T1000 (cell line): ENCODE measurements at regions not wholly inside any gene's neighbourhood (a gene's known extent, or its start where the extent isn't known, plus 50 kb on each side); places are given as distances from the start of the nearest gene placed in this dataset.

ENCODE experiments used
- DNase-seq: peaks from one replicate; lab custom pipeline; 2025; ENCODE audit warnings: mixed read lengths; lab: John Stamatoyannopoulos, UW

GRCh38 chr20:17818187-17818586, 118.4 kb downstream of the BANF2 start:
- no peak for DNase-seq

- no peak for DNase-seq
Observed at GRCh38 chr20:17816804-17817587, 117.2 kb downstream of the BANF2 start.

DNA sequence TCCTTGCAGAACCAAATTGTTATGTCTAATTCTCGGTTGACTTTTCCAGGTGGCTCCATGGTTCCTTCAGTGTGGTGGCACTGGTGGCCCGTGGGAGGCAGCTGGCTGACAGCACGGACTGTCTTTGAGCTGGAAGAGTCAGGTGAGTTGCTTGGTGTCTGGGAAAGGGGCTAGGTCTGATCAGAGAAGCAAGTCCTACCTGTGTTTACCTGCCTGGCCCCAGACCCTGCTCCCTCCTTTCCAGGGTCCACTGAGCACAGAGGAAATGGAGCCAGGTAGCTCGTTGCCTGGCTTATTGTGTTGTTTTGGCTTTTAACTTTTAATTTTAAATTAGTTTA, 111.8 kb downstream of the BANF2 start:
- no peak for DNase-seq

- no peak for DNase-seq
Observed at GRCh38 chr20:17810847-17811627, 111.3 kb downstream of the BANF2 start.

DNA sequence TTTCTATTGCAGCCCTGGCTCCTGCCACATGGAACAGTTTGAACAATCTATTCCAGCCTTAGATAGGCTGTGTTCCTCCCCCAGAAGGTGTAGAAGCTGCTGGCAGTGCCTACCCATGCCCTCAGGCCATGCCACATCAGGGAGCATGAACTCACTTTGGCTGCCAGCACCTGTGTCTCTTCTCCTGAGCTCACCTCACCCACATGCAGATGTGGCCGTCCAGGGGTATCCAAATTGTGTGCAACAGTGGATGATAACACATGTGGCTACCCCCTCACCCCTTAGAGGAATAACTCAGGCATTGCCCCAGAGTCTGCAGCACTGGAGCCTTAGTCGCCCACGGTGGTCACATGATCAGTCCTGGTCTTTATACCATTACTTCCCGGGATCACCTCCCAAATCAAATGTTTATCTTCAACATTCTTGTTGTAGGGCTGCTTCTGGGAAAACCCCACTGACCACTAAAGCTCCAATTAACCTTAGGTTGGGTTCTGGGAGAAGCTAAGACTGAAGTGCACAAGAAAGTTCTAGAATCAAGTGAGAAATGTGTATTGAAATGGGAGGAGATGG, 110.4 kb downstream of the BANF2 start:
- no peak for DNase-seq

- DNase-seq: no peak
Observed at GRCh38 chr20:17809362-17810061, 109.7 kb downstream of the BANF2 start.

- no peak for DNase-seq
Observed at GRCh38 chr20:17808782-17809181, 109.0 kb downstream of the BANF2 start.

DNA sequence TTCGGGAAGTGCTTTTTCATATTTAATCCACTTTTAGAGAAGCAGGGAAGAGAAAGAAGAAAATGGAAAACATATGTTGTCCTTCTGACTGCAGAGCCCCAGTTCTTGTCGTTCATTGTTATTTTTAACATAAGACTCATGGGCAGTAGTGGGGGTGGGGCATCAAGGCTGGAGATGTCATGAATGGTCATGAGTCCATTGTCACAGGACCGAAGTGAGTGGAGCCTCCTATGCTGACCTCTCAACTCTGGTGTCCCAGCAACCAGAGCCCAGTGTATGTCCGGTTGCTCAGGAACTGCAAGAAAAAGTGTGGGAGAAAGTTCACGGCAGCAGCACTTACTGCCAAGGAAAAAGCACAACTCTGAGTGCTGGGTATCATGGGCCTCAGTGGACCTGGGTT, 108.6 kb downstream of the BANF2 start:
- DNase-seq: no peak

GRCh38 chr20:17807651-17808050, 107.9 kb downstream of the BANF2 start:
- no peak for DNase-seq

GRCh38 chr20:17806739-17807441, 107.1 kb downstream of the BANF2 start:
- DNase-seq: no peak

DNA sequence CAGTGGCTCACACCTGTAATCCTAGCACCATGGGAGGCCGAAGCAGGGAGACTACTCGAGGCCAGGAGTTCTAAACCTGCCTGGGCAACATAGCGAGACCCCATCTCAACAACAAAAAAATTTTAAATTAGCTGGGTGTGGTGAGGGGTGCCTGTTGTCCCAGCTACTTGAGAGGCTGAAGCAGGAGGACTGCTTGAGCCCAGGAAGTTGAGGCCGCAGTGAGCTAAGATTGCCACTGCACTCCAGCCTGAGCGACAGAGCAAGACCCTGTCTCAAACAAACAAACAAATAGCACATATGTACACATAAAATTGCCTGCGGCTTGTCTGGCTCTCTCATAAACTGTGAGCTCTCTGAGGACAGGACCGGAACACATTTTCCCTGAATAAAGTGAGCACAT, 106.3 kb downstream of the BANF2 start:
- no peak for DNase-seq

DNA sequence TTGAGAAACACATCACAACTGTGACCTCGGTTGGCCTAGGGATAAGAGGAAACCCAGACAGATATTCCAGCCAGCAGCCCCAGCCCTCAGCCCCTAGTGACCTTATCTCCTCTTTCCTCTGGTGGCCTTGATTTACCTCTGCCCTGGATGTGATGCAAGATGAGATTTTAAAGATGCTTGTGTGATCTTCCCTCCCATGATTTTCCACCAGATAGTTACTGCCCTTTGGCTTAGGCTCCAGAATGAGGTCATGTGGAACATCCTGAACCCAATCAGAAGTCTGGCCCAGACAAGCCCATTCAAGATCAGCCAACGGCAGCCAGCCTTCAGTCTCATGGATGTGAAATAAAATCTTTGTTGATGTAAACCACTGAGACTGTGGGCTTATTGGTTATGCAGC, 104.0 kb downstream of the BANF2 start:
- DNase-seq: no peak

DNA sequence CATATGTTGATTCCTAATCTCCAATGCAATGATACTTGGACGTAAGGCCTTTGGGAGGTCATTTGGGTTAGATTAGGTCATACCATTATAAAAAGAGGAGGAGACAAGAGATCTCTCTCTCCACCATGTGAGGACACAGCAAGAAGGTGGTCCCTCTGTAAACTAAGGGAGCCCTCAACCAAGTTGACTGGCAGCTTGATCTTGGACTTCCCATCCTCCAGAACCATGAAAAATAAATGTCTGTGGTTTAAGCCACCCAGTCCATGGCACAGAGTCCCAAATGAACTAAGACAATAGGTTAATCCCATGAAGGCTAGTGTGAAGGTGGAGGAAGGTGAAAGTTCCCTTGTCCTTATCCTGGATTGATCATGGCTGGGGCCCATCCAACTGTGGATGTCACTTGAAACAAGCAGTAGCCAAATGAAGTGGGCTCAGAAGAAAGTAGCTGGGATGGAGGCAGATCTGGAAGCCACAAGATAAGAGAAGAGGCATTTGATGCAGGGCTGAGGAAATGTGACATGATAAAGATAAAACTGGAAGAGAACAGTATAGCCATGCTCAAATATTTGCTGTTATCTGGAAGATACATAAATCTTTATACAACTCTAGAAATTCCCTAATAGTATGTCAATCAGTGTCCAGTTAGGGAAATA, 99.9 kb downstream of the BANF2 start:
- DNase-seq: no peak

DNA sequence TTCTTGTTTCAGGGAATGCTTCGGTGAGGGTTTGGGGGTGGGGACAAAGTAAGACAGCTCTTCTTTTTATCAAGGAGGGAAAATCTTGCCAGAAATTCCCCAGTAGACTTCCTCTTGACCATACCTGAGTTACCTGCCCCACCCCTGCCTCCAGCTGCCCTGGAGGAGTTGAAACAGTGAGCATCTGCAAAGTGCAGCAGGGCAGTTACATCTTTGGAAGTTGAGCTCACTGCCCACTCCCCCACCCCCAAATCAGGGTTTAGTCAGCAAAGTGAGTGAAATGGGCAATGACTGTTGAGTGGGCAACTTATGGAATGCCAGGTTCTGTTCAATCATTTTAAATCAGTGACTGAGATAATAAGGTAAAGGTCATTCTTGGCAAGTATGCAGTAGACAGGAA, 98.8 kb downstream of the BANF2 start:
- no peak for DNase-seq

GRCh38 chr20:17797579-17797978, 97.8 kb downstream of the BANF2 start:
- no peak for DNase-seq

DNA sequence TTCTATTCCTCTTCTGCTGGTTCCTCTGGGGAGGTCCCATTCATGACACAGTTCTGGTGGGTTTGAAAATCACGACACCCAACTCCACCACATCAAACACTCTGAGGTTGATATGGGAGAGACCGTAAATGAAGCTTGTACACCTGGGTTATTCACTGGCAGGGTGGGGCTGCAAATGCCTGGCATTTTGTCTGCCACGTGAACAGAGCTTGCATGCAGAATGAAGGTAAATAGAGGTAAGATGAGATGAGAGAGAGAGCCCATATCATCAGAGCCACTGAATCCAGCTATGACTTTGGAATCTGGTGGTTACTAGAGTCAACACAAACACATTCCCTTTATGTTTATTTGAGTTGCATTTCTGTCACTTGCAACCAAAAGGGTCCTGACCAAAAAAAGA, 97.4 kb downstream of the BANF2 start:
- DNase-seq: no peak

GRCh38 chr20:17796091-17796563, 96.4 kb downstream of the BANF2 start:
- no peak for DNase-seq

DNA sequence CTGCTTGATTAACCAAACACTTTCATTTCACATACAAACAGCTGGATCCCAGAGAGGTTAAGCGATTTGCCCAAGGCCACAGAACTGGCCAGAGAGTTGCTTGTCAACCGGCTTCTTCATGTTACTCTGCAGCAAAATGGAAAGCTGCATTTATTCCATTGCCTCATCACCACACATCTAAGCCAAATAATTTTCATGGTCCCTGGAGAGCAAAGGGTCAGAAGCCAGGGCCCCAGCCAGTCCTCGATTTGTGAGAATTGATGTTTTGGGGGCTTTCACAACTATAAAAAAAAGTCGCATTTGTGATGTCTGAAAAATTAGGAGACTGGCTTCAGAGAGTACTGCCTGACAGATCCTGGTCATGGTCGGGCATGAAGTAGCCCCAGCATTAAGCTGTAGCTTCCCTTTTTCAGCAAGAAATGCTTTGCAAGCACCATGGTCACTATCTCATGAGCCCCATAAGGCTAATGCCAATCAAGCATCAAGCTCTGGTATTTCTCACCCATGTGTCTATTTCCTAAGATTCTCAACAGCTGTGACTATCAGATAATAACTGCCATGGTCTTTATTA, 95.8 kb downstream of the BANF2 start:
- DNase-seq: no peak

GRCh38 chr20:17795003-17795402, 95.2 kb downstream of the BANF2 start:
- no peak for DNase-seq

GRCh38 chr20:17794400-17794799, 94.6 kb downstream of the BANF2 start:
- DNase-seq: no peak

- no peak for DNase-seq
Observed at GRCh38 chr20:17793986-17794385, 94.2 kb downstream of the BANF2 start.
